NCI-H1092 treated with DMSO at 0.1 percent for 48 hours (cell line): ENCODE measurements at regions not wholly inside any gene's neighbourhood (a gene's known extent, or its start where the extent isn't known, plus 50 kb on each side); places are given as distances from the start of the nearest gene placed in this dataset.
"Not testable (repeated sequence)": the region's sequence is repeated elsewhere in the genome, so short reads cannot be mapped to it uniquely, and the experiment has no call there.

Experiments used
- DNase-seq: peaks from one replicate; lab custom pipeline; 2025; lab: John Stamatoyannopoulos, UW

- DNase-seq: no peak
These were observed 891.4 kb upstream of the C9orf72 start for GRCh38 chr9:28464481-28465216.

GRCh38 chr9:28471261-28471660 is 898.0 kb upstream of the C9orf72 start:
- DNase-seq: no peak

- DNase-seq: no peak
These were observed 914.3 kb upstream of the C9orf72 start for GRCh38 chr9:28487561-28487960.

GRCh38 chr9:28491121-28491520 is 917.8 kb upstream of the C9orf72 start:
- DNase-seq: no peak

GRCh38 chr9:28498168-28498567 is 924.9 kb upstream of the C9orf72 start:
- DNase-seq: not testable (repeated sequence)

GRCh38 chr9:28502189-28502588 is 928.9 kb upstream of the C9orf72 start:
- DNase-seq: no peak

- DNase-seq: no peak
These were observed 929.5 kb upstream of the C9orf72 start for GRCh38 chr9:28502741-28503140.

GRCh38 chr9:28503573-28503972 is 930.3 kb upstream of the C9orf72 start:
- no peak for DNase-seq

- DNase-seq: no peak
These were observed 945.2 kb upstream of the C9orf72 start for GRCh38 chr9:28518439-28518838.

- DNase-seq: not testable (repeated sequence)
These were observed 951.0 kb upstream of the C9orf72 start for GRCh38 chr9:28524309-28524708.

GRCh38 chr9:28528049-28528448 is 954.8 kb upstream of the C9orf72 start:
- DNase-seq: no peak

- DNase-seq: no peak
These were observed 964.9 kb upstream of the C9orf72 start for GRCh38 chr9:28538132-28538531.

- DNase-seq: no peak
These were observed 966.3 kb upstream of the C9orf72 start for GRCh38 chr9:28539434-28540070.

- no peak for DNase-seq
These were observed 969.6 kb upstream of the C9orf72 start for GRCh38 chr9:28542928-28543327.

- DNase-seq: no peak
These were observed 974.2 kb upstream of the C9orf72 start for GRCh38 chr9:28547527-28547926.

- no peak for DNase-seq
These were observed 990.1 kb upstream of the C9orf72 start for GRCh38 chr9:28563291-28563934.

GRCh38 chr9:28583832-28584231 is 1010.6 kb upstream of the C9orf72 start:
- DNase-seq: no peak

GRCh38 chr9:28584542-28584941 is 1011.3 kb upstream of the C9orf72 start:
- DNase-seq: no peak

GRCh38 chr9:28587052-28587451 is 1013.8 kb upstream of the C9orf72 start:
- DNase-seq: no peak

- peak; percentile 93 for DNase-seq
These were observed 1025.1 kb upstream of the C9orf72 start for GRCh38 chr9:28598408-28598807.

- DNase-seq: no peak
These were observed 1026.9 kb upstream of the C9orf72 start for GRCh38 chr9:28600226-28600625.

GRCh38 chr9:28607843-28608242 is 1034.6 kb upstream of the C9orf72 start:
- no peak for DNase-seq

- DNase-seq: no peak
These were observed 1037.1 kb upstream of the C9orf72 start for GRCh38 chr9:28610339-28610738.
